ENCODE measurements at regions not wholly inside any gene's neighbourhood (a gene's known extent, or its start where the extent isn't known, plus 50 kb on each side); places are given as distances from the start of the nearest gene placed in this dataset.

DNA sequence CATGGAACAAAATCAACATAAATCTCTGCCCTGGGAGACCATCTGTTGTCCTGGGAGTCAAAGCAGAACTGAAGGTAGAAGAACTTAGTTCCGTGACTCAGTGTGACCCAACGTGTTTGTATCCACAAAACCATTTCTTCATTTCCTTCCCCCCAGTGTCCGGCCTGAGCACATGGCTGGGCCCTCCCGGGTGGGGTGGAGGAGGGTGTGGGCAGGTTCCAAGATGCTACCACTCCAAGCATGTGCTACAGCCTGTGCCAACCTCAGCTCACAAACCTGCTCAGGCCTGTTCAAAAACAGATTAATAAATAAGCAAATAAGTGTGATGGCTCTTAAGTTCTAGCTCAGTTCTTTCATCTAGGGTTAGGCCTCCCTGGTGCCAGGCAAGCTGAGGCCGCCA lies 55.3 kb downstream of the SHANK2 start:
- TF ChIP-seq, protein P1, sequence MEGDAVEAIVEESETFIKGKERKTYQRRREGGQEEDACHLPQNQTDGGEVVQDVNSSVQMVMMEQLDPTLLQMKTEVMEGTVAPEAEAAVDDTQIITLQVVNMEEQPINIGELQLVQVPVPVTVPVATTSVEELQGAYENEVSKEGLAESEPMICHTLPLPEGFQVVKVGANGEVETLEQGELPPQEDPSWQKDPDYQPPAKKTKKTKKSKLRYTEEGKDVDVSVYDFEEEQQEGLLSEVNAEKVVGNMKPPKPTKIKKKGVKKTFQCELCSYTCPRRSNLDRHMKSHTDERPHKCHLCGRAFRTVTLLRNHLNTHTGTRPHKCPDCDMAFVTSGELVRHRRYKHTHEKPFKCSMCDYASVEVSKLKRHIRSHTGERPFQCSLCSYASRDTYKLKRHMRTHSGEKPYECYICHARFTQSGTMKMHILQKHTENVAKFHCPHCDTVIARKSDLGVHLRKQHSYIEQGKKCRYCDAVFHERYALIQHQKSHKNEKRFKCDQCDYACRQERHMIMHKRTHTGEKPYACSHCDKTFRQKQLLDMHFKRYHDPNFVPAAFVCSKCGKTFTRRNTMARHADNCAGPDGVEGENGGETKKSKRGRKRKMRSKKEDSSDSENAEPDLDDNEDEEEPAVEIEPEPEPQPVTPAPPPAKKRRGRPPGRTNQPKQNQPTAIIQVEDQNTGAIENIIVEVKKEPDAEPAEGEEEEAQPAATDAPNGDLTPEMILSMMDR (IDR thresholded peaks at IDR 0.05): no peak
- no peak for TF ChIP-seq ZFX (IDR thresholded peaks at IDR 0.05; ENCODE audit: borderline replicate concordance)
- H3K27ac ChIP-seq: no peak overlapping the region

DNA sequence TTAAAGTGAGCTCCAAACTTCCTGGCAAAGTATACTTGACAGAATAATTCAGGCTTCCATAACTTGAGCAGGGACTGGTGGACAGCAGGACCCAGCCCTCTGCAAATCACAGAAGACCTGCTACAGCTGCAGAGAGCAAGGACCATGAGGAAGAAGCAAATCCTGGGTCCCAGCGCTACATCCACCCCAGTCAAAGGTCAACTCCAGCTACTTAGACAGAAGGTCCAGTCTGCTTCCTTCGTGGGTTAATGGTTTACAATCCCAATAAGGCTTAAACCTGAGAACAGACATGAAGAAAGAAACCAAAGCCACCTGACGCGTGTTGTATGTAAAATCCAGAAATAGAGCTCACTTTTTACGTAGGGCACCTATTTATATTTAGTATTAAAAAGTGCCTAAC lies 57.7 kb downstream of the SHANK2 start:
- no peak overlapping the region for H3K27ac ChIP-seq
- TF ChIP-seq ZFX (IDR thresholded peaks at IDR 0.05; ENCODE audit: borderline replicate concordance): no peak
- TF ChIP-seq, protein P1 (IDR thresholded peaks at IDR 0.05): no peak

DNA sequence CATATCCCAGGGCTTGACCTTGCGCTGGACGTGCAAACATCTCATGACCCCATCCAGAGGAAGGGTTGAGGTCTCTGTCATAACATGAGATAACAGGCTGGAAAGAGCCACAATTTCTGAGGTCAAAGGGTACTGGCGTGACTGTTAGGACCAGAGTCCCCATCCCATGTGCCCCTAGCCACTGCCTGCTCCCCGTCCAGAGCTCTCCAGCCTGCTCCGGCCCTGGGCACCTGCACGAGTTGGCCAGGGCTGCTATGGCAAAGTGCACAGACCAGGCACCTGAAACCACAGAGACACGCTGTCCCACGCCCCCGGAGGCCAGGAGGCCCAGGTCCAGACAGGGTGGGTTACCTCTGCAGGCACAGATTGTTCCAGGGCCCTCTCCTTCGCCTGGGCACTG lies 58.9 kb downstream of the SHANK2 start:
- no peak for TF ChIP-seq ZFX (IDR thresholded peaks at IDR 0.05; ENCODE audit: borderline replicate concordance)
- TF ChIP-seq, protein P1 (IDR thresholded peaks at IDR 0.05): no peak
- H3K27ac ChIP-seq: no peak overlapping the region

DNA sequence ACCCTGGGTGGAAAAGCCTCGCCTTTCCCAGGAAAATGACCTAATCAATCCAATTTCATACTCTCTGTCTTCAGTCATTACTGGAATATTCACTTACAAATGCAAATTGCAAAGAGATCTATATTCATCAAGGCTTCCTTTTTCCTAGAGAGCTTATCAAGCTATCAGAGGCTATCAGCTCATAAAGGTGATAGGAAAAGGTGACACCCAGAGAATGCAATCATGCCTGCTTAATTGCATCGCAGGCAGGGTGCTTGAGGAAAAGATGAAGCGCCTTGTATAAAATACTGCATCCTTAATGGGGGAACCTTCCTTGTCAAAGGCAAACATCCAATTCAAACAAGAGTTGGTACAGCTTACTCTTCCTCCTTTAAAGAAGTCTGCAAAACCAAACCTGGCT lies 59.7 kb downstream of the SHANK2 start:
- H3K27ac ChIP-seq: no peak overlapping the region
- TF ChIP-seq, protein P1 (IDR thresholded peaks at IDR 0.05): no peak
- no peak for TF ChIP-seq ZFX (IDR thresholded peaks at IDR 0.05; ENCODE audit: borderline replicate concordance)

DNA sequence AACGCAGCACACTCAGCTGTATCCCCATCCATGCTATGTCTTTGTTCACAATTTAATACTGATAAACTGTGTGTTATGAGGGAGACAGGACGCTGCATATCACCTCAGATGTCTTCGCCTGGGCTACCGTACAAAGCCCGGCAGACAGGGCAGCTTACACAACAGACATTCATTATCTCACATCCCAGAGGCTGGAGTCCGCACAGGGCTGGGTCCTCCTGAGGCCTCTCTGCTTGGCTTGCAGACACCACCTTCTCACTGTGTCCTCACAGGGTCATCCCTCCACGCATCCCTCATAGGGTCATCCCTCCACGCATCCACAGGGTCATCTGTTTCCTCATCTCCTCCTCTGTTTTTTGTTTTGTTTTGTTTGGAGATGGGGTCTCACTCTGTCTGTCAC lies 61.2 kb downstream of the SHANK2 start:
- no peak overlapping the region for H3K27ac ChIP-seq
- no peak for TF ChIP-seq ZFX (IDR thresholded peaks at IDR 0.05; ENCODE audit: borderline replicate concordance)
- TF ChIP-seq, protein P1 (IDR thresholded peaks at IDR 0.05): no peak

DNA sequence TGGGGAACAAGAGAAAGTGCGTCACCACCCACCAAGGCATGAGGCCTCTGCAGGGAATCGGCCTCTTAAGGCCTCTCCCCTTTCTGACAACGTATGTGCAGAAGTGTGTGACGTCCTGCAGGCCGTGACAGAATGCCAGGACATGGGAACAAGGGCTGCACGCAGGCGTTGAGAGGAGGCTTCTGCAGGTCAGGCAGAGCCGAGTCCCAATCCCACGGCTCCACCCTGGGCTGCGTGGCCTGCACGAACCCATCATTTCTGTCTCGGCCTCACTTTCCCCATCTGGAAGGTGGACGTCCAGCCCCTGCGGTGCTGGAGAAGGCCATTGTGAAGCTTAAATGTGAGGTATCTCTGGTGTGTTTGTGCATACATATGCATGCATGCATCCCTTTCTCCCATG lies 61.8 kb downstream of the SHANK2 start:
- H3K27ac ChIP-seq: no peak overlapping the region
- no peak for TF ChIP-seq ZFX (IDR thresholded peaks at IDR 0.05; ENCODE audit: borderline replicate concordance)
- TF ChIP-seq, protein P1 (IDR thresholded peaks at IDR 0.05): no peak

DNA sequence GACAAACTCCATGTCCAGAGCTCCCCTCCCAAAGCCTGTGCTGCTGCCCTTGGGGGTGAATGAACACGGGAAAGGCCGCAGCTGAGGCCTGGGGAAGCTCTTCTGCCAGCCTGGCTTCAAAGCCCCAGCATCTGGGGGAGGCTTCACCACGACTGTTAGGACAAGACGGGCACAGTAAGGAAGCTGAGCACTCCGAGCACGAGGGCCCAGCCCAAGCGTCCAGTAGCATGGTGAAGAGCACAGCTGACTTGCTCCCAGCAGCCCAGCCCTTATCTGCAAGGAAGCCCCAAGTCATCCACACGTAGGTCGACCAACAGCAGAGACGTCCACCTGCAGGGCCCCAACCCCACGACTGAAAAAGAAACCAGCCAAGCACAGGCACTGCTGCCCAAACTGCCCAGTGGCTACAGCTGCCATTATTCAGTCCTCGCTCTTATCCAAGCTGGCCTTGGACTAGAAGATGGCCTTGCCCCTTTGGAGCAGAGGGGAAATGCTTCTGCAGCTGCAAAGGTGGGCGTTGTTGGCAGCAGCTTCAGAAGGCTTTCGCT lies 62.5 kb downstream of the SHANK2 start:
- no peak for TF ChIP-seq ZFX (IDR thresholded peaks at IDR 0.05; ENCODE audit: borderline replicate concordance)
- TF ChIP-seq, protein P1 (IDR thresholded peaks at IDR 0.05): no peak
- no peak overlapping the region for H3K27ac ChIP-seq

Measured in 22Rv1 (cell line).